ENCODE measurements at regions not wholly inside any gene's neighbourhood (a gene's known extent, or its start where the extent isn't known, plus 50 kb on each side); places are given as distances from the start of the nearest gene placed in this dataset.

DNA sequence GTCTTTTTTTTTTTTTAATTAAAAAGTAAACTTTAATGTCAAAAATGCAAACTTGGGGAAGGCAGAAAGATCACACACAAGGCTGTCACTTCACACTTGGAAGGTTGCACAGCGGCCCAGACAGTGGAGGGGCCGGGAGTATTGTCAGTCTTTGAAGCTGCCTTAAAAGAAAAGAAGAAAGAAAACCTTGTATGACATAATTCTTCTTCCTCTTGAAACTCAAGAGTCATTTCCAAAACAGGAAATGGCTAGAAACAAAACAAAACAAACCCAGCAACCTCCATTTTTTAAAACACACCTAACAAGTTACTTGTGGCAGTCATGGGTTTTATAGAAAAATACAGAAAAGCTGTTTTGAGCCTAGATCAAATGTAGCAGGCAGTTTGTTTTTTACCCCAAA lies 68.1 kb upstream of the MAGI1 start:
- no peak for TF ChIP-seq EP300 (IDR thresholded peaks at IDR 0.05)
- TF ChIP-seq, protein P1, sequence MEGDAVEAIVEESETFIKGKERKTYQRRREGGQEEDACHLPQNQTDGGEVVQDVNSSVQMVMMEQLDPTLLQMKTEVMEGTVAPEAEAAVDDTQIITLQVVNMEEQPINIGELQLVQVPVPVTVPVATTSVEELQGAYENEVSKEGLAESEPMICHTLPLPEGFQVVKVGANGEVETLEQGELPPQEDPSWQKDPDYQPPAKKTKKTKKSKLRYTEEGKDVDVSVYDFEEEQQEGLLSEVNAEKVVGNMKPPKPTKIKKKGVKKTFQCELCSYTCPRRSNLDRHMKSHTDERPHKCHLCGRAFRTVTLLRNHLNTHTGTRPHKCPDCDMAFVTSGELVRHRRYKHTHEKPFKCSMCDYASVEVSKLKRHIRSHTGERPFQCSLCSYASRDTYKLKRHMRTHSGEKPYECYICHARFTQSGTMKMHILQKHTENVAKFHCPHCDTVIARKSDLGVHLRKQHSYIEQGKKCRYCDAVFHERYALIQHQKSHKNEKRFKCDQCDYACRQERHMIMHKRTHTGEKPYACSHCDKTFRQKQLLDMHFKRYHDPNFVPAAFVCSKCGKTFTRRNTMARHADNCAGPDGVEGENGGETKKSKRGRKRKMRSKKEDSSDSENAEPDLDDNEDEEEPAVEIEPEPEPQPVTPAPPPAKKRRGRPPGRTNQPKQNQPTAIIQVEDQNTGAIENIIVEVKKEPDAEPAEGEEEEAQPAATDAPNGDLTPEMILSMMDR (IDR thresholded peaks at IDR 0.05) = no peak

Measured in tibial nerve (tissue), 4 donors.